CD4-positive, alpha-beta T cell treated with Interleukin-21 for 1 hour (primary cell): ENCODE measurements at regions not wholly inside any gene's neighbourhood (a gene's known extent, or its start where the extent isn't known, plus 50 kb on each side); places are given as distances from the start of the nearest gene placed in this dataset.

Source experiments
- DNase-seq: peaks from one replicate; pipeline ENCODE4 v3.0.0-alpha.2; 2020

DNA sequence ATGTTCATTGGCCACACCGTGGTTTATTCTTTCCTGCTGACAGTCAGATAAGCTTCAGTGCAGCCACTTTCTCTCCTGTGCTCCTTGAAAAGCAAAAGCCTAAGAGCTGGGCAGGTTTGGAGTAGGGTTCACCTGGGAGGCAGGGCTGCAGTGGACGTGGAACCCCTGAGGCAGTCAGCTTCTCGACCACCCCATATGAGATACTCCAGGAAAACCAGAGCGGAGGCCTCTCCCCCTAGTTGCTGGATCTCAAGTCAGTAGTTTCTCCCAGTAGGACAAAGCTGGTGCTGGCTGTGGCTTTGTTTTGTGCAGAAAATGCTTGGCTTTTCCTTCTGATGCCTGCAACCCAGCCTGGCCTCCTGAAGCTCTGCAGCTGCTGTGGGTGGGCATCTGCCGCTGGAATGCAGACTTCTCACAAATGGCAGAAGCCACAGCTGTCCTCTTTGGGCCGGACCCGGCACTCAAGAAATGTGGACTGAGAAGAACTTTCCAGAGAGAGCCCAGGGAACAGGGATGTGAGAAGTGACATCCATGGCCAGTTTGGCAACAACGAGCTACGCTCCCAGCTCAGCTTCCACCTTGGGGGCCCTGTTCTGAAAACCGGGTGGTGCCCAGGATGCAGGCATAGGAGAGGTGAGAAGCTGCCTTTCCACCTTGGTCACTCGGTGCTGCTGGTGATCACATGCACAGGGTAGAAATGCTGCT lies 276.6 kb upstream of the TCERG1L start:
- DNase-seq, result no peak

DNA sequence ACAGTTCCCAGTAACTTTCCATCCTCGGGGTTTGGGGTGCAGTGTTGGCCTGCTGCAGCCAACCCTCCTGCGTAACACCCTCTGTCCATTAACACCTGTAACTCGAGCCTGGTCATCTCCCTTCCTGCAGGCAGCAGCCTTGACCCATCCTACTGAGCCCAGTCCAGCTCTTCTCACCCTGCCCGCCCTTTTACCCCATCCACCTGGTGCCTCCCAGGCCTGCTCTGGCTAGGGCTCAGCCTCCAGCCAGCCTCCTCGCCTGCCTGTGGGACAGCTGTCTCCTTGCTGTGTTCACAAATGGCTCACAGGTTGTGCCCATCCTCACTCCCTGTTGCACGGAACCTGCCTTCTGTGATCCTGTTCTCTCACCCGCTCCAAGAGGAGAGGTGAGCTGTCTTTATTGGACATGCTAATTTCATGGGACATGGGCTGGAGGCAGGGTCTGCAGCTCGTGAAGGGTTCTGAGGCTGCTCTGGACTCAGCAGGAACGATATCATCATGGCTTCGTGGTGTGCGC lies 277.2 kb upstream of the TCERG1L start:
- DNase-seq, result no peak

DNA sequence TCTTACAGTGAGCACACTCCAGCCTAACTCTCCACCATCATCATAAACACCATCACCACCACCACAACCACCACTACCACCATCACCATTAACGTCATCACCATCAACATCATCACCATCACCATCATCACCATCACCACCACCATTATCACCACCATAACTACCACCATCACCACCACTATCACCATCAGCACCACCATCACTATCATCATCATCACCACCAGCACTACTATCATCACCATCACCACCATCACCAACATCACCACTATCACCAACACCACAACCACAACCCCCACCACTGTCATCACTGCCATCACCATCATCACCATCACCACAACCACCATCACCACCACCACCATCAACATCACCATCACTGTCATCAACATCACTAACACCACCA lies 279.0 kb upstream of the TCERG1L start:
- DNase-seq, result no peak

DNA sequence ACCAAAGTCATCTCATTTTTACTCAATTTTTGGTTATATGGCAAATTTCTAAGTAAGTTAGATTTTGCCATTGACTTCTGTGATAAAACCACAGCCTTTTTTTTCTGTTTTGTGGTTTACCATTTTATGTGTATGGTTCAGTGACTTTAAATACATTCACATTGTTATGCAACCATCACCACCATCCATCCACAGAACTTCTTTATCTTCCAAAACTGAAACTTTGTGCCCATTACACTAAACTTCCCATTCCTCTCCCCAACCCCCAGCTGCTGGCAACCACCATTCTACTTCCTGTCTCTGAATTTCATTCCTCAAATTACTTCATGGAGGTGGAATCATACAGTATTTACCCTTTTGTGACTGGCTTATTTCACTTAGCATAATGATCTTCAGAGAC lies 280.4 kb upstream of the TCERG1L start:
- no peak for DNase-seq

DNA sequence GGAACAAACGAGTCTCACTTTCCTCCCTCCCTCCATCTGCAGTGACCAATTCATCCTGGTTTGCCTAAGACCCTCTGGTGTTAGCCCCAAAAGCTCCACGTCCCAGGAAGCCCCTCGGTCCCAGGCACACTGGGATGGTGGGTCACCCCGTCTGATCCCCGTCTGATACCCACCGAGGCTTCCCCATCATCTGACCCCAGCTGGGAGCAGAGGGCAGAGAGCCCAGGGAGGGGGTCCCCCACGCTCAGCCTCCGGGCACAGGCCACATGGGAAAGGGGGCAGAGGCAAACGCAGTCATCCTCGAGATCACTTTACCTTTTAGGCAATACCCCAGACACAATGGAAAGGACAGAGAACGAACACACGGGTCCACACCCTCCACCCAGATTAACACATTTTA lies 291.6 kb upstream of the PPP2R2D start:
- DNase-seq, result no peak

DNA sequence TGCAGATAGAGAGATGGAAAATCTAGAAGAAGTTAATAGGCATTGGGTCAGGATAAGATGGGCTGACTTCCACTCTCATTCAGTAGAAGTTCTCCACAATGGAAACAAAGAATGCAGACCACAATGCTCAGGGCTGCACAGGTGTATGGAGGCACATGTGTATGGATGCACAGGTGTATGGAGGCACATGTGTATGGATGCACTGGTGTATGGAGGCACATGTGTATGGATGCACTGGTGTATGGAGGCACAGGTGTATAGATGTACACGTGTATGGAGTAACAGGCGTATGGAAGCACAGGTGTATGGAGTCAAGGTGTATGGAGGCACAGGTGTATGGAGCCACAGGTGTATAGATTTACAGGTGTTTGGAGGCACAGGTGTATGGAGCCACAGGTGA lies 285.7 kb upstream of the PPP2R2D start:
- no peak for DNase-seq

DNA sequence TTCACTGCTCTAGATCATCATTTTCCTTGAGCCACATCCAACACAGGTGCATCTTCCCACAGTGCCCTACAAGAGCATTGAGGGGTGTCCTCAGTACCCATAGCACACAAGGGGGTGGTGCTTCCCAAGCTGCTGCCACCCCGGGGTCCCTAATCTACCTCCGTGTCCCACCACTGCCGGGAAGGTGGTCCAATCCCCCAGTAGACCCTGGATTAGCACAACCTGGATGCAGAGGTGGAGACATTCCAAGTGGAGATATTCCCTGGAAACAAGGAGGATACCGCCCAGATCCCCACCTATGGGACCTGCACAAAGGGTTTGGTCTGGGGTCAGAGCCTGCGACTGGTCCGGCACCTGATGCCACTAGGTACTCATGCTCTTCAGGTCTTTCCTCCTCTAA lies 284.8 kb upstream of the PPP2R2D start:
- no peak for DNase-seq

DNA sequence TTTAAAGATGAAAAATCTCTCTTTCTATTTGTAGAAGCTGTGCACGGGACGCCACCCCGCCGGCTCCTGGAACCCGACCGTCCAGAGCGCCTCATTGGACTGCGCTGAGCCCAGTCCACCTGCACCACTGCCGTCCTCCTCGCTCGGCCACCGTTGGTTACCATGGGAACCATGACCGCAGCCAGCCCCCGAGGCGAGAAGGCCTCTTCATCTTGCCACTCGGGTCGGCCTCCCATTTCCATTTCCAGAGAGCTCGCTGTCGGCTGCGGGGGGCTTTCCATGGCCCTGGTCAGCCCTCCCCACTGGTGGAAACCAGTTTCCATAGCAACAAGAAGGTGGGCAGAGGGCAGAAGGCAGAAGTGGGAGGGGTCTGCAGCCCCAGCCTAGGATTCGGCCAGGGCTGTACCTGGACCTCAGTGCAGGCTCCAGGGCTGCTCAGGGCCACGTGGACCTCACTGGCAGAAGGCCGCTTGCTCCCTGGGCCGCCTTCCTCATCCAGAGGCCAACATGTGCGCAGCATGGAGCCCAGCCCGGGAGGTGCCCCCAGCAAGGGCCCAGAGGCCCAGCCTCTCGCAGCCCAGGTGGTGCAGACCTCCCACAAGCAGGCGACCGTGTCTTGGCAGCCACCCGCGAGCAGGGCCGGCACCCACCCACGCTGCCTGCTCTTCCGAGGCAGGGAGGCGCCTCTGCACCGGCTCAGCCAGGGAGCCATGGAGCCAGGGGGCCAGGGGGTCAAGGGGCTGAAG lies 283.5 kb upstream of the PPP2R2D start:
- DNase-seq, result no peak

DNA sequence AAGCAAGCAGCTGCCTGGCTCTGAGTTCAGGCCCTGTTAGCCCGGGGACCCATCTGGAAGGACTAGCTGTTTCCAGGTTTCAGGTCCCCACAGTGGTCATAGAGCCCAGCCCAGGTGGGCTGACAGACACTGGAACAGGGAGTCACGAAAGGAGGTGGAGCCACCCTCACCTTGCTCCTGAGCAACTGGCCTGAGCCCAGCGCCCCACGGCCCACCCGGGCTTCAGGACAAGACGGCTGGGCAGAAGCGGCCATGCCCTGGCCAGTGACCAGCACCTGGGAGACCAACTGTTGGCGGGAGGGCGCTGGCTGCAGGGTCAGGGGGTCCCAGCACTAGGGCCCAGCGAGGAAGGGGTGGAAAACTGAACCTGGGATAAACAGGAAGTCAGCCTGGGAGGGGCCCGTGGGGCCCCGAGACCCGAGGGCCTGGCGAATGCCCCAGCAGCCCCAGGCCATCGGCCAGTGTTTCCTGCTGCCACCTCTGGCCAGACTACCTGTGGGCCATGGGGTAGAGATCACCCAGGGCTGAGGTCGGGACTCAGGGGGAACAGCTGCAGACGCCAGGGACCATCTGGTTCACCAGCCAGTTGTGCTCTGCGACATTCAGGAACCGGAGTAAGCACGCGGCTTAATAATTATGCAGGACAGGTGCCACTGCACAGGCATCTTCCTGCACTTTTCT lies 282.1 kb upstream of the PPP2R2D start:
- no peak for DNase-seq

DNA sequence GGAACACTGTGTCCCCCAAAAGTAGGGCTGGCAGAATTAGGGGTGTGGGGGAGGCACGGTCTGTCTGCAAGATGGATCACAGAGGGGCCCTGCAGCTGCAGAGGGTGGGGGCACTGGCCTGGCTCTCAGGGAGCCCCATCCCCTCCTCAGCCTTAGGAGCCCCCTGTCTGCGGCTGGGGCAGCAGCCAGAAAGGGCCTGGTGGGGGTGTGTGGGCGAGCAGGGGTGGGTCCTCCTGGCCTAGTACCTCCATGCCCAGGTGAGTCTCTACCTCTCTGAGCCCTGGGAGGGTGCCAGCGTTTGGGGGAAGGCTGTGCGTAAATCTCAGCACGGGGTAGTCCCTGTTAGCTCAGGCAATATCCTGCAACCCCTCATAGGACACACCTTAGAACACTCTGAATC lies 280.5 kb upstream of the PPP2R2D start:
- DNase-seq, result no peak

DNA sequence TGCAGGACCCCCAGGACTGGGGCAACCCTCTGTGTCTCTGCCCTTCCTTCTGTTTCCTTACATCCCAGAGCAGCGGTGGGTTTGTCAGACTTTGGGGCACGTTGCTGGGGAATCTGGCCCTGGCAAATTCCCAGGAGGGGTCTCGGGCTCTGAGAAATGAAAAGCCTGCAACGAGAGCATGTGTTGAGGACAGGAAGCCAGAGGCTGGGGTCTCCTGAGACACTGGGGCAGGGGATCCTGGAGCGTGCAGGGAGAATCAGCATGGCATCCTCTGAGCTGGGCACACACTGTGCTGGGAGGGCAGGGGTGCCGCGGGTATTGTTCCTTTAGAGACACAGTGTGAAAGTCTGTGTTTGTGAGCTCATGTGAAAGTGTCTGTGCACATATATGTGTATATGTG lies 279.9 kb upstream of the PPP2R2D start:
- DNase-seq, result no peak

DNA sequence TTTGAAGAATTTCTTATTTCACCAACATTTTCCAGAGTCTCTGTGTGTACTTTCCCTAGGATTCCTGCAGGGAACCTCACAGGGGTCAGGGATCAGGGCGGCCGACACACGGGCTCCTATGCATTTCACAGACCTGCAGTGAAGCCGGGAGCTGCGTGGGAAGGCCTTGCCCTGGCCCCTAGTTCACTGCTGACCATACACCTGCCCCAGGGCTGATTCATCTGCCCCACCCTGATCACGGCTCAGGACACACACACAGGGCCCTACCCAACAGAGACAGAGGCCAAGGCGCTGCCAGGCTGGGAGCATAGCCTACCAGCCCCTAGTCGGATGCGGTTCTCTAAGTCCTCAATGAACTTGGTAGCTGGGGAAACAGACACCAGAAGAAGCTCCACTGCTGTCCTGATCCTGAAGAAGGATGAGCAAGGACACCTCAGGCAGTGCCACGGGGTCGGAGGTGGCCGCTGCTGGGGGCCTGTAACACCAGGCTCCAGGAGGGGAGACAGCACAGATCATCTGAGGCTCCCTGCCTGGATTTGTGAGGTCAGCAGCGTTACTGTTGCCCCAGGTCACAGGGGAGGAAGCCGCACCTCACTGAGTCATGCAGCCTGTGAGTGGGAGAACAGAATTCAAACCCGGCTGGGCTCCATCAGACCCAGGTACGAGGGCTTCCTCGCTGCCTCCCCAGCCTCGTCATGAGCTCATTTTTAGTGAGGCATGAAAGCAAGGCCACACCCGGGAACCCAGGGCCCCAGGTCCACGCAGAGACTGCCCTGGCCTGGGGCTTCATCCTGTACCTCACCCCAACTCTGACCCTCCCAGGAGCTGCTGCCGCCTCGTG lies 278.8 kb upstream of the PPP2R2D start:
- DNase-seq, result no peak

DNA sequence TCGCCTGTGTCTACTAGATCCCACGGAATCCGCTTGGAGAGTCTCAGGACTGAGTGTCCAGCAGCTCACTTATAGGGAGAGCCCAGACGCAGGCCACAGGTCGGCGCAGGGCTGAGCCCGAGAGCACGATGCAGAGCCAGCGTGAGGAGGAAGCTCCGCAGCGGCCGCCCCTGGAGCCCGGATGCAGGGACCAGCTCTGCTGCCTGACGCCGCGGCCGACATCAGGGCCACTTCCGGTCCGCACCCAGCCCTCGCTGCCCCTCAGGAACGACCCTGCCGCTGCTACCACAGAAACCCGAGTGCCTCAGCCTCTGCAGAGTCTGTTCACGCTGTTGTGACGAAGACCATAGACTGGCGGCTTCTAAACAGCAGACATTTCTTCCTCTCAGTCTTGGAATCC lies 275.8 kb upstream of the PPP2R2D start:
- no peak for DNase-seq

DNA sequence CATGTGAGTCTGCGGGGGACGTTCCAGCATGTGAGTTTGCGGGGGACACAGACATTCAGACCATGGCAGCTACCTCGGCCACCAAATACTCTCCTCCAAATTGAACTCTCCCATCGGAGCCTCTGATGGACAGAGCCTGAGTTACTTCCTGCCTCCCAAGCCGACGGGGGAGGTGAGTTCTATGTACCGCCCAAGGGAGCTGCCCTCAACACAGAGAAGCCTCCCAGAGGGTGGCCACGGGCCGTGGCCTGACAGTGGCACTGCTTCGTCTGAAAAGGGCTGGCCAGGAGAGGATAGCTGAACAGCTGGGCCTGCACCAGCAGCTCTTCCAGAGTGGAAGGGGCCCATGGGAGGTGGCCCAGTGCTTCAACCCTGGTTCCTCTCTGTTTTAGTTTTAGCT lies 274.5 kb upstream of the PPP2R2D start:
- DNase-seq, result no peak

DNA sequence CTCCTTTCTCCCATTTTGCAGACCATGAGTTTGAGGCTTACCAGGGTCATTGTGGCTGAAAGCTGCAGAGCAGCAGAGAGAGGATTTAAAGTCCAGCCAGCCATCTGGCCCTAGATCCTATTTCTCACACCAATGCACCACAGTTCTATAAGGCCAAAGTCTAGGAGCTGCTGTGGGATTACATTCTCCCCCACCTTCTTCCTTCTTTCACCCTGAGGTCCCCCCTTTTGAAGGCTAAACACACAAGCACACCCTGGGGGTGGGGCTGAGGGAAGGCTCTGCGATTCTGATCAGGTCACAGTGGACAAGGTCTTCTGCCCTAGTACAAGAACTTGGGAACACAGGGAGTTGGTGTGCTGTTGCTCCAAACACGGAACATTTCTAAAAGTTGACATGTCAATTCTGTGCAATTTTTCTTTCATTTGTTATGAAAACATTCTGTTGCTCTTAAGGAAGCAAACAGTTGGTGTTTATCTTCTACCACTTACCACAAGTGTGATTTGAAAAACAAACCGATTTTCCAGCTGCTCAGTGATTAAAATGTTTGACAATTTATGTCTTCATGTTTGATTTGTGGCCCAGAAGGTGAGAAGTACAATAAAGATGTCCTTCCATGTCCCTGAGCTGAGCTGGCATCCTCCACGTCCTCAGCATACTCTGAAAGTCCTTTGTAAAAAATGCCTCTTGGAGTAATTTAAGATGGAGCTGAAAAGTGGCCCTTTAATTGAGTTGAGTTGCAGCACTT lies 271.6 kb upstream of the PPP2R2D start:
- no peak for DNase-seq

DNA sequence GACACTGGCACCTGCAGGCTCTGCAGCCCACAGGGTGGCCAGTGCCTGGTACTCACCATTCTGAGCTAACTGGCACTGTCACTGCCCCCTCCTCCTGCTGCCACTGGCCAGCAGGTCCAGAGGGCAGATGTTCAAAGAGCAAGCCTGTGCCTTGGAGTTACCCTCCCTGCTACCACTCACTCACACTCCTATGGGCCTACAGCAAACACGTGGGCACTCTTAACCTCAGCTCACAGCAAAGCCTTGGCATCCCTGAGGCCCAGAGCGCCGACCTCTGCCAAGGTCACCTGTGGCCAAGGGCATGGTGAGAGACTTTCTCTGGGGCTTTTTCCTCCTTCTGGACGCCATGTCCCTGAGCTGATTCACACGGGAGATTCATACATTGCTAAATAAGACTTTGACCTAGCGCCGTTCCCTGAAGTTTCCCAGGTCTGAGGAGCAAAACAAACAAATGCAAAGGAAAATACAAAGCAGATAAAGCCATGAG lies 270.0 kb upstream of the PPP2R2D start:
- DNase-seq, result no peak

DNA sequence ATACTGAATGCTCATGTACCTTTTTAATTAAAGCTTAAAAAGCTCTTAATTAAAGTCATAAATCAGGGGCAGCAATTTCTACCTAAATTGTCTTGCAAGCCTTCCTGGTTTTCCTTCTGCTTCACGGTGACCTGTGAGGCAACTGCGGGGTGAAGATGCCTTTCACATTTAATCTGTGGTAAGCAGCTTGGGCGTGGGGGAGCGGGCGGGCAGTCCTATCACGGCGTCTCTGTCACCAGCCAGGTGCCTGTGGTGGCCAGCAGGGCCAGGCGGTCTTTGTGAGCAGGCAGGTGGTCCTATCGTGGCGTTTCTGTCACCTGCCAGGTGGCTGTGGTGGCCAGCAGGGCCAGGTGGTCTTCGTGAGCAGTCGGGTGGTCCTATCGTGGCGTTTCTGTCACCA lies 269.2 kb upstream of the PPP2R2D start:
- DNase-seq, result no peak

DNA sequence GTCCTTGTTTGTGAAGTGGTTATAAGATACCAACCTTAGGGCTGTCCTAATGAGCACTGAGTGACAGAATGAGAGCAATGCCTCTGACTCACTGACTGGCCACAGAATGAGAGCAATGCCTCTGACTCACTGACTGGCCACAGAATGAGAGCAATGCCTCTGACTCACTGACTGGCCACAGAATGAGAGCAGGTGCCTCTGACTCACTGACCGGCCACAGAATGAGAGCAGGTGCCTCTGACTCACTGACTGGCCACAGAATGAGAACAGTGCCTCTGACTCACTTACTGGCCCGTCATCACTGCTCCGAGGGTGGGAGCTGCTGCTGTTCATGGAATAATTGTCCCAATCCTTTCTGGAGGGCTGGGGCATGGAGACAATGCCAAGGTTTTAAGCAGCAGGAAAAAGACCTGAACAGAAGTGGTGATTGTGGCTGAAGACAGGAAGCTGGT lies 265.2 kb upstream of the PPP2R2D start:
- DNase-seq, result no peak

DNA sequence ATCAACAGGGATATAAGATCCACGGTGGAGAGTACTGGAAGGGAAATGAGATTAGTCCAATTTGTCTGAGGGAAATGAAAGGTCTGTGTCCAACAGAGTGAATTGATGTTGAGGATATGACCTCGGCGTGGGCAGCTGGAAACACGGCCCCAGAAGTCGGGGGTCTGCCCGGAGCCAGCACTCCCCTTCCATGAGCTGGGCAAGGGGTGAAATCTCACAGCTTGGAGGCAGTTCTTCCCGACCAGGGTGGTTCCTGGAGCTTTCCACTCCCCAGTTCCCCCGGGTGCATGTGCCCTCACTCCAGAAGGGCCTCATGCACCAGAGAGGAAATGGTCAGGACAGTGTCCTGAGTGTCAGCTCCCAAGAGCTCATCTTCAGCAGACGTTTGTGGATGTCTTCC lies 264.7 kb upstream of the PPP2R2D start:
- no peak for DNase-seq

DNA sequence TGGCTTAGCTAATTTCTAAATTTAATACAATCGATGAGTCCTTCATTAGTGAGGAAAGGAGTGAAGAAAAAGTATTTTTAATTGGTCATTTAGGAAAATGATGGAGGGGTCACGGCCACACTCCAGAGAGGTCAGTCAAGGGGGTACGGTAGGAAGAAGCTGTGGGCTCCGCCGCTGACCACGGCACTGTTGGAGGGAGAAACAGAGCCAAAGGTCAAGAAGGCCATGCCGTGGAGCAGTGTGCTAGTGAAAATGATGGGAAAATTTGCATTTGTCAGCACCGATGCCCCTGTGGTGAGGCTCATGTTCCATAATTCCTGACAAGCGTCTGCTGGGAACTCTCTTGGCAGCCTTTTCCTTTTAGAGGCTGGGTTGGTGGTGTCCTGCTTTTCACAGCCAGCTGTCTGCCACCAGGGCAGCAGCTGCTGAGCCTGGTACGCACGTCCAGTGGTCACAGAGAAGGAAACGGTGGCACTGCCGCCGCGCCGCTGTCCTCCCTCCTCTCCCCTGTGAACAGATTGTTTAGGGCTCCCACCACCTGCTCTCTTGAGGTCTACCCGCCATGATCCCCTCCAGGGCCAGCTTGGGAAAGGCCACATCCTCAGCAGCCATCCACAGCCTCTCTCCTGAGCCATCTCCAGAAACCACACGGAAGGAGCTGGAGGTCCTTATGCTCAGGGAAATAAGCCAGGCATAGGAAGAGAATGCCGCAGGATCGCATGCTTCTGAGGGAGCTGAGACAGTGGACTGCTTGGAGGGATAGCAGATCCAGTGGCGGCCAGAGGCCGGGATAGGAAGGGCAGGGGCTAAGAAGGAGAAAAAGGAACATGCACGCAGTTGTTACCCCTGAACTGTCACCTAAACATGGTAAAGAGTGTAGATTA lies 263.7 kb upstream of the PPP2R2D start:
- no peak for DNase-seq
